Mesendoderm (in vitro differentiated cells): ENCODE measurements at regions not wholly inside any gene's neighbourhood (a gene's known extent, or its start where the extent isn't known, plus 50 kb on each side); places are given as distances from the start of the nearest gene placed in this dataset.

ENCODE experiments used
- DNase-seq: peaks from one replicate; pipeline ENCODE4 v3.0.0; 2013
- H2AK5ac ChIP-seq: 2 replicates; pipeline ENCODE4 v1.6.1; 2013; ENCODE audit warnings: low read length, inconsistent platforms
- H2BK120ac ChIP-seq: 2 replicates; pipeline ENCODE4 v1.6.1; 2013; ENCODE audit warnings: low read depth, mild to moderate bottlenecking, low read length, moderate library complexity, mixed read lengths
- H2BK15ac ChIP-seq: replicated peaks from 2 replicates; pipeline ENCODE4 v1.6.1; 2013; ENCODE audit warnings: low read depth, mild to moderate bottlenecking, moderate library complexity
- H2BK5ac ChIP-seq: 2 replicates; pipeline ENCODE4 v1.6.1; 2013; ENCODE audit warnings: low read length, inconsistent platforms
- H3K18ac ChIP-seq: 2 replicates; pipeline ENCODE4 v1.6.1; 2013; ENCODE audit warnings: mild to moderate bottlenecking, low read length, mixed read lengths
- H3K23ac ChIP-seq: one replicate; pipeline ENCODE4 v1.6.1; 2013; ENCODE audit warnings: low read length
- H3K27ac ChIP-seq: 2 replicates; pipeline ENCODE4 v1.5.1; 2013; ENCODE audit warnings: low read depth, mild to moderate bottlenecking, inconsistent platforms, low read length, moderate library complexity
- H3K27me3 ChIP-seq: 2 replicates; pipeline ENCODE4 v1.6.1; 2013; ENCODE audit warnings: low read length, control low read depth, mild to moderate bottlenecking, inconsistent platforms; ENCODE audit not compliant: insufficient read depth, poor library complexity
- H3K36me3 ChIP-seq: 2 replicates; pipeline ENCODE4 v1.6.1; 2013; ENCODE audit warnings: low read length, inconsistent platforms; ENCODE audit not compliant: control insufficient read depth, insufficient read depth
- H3K4ac ChIP-seq: one replicate; pipeline ENCODE4 v1.6.1; 2013; ENCODE audit warnings: low read depth, mild to moderate bottlenecking, low read length, moderate library complexity
- H3K4me1 ChIP-seq: 2 replicates; pipeline ENCODE4 v1.6.1; 2013; ENCODE audit warnings: low read depth, low read length, inconsistent platforms; ENCODE audit not compliant: control insufficient read depth
- H3K4me2 ChIP-seq: 2 replicates; pipeline ENCODE4 v1.6.1; 2013; ENCODE audit warnings: low read length
- H3K4me3 ChIP-seq: 2 replicates; pipeline ENCODE4 v1.5.1; 2013; ENCODE audit warnings: mild to moderate bottlenecking, low read length
- H3K56ac ChIP-seq: one replicate; pipeline ENCODE4 v1.6.1; 2013; ENCODE audit warnings: low read length
- H3K79me1 ChIP-seq: 2 replicates; pipeline ENCODE4 v1.6.1; 2013; ENCODE audit warnings: low read length, inconsistent platforms
- H3K79me2 ChIP-seq: 2 replicates; pipeline ENCODE4 v1.6.1; 2013; ENCODE audit warnings: mild to moderate bottlenecking, low read length; ENCODE audit not compliant: control insufficient read depth, insufficient read depth
- H3K9ac ChIP-seq: 2 replicates; pipeline ENCODE4 v1.6.1; 2013; ENCODE audit warnings: low read length, inconsistent platforms
- H4K5ac ChIP-seq: one replicate; pipeline ENCODE4 v1.6.1; 2013; ENCODE audit warnings: low read length
- H4K8ac ChIP-seq: one replicate; pipeline ENCODE4 v1.6.1; 2013; ENCODE audit warnings: low read depth, mild to moderate bottlenecking, control low read depth, low read length, moderate library complexity
- WGBS: extraction: QIAGEN DNeasy Blood & Tissue Kit; methylation state at CpG from one replicate; pipeline ENCODE4 v1.1.7; 2013; ENCODE audit warnings: low lambda C conversion rate, missing lambda C conversion rate; ENCODE audit not compliant: insufficient coverage; ENCODE audit errors: extremely low coverage; 5-methylcytosine and 5-hydroxymethylcytosine counted together

GRCh38 chr21:17427831-17428483 lies 84.9 kb upstream of the CXADR start:
- no peak overlapping the region for H2AK5ac ChIP-seq
- no peak overlapping the region for H3K4me3 ChIP-seq
- H2BK15ac ChIP-seq: no peak overlapping the region
- no peaks in the 10 kb centered on the region for H3K79me1 ChIP-seq
- no peak overlapping the region for H3K56ac ChIP-seq
- no peak overlapping the region for H3K27ac ChIP-seq
- no peak overlapping the region for H3K9ac ChIP-seq
- no peaks in the 10 kb centered on the region for H3K27me3 ChIP-seq
- H2BK120ac ChIP-seq: no peak overlapping the region
- no peak overlapping the region for H3K18ac ChIP-seq
- no peak overlapping the region for H3K4me2 ChIP-seq
- no CpG with 5 or more reads among the region's 10 CpGs for WGBS
- no peak overlapping the region for H3K23ac ChIP-seq
- H3K79me2 ChIP-seq: no peaks in the 10 kb centered on the region
- no peak overlapping the region for H2BK5ac ChIP-seq
- DNase-seq: no peak
- no peaks in the 10 kb centered on the region for H3K4me1 ChIP-seq
- no peak overlapping the region for H3K4ac ChIP-seq
- H4K8ac ChIP-seq: no peak overlapping the region
- no peaks in the 10 kb centered on the region for H3K36me3 ChIP-seq
- H4K5ac ChIP-seq: no peak overlapping the region

- Histone ChIP-seq H3K9ac (no peak overlapping the region), H3K18ac (no peak overlapping the region), H3K4me2 (no peak overlapping the region), H3K56ac (no peak overlapping the region), H2AK5ac (no peak overlapping the region), H4K5ac (no peak overlapping the region), H3K36me3 (no peaks in the 10 kb centered on the region), H3K4me3 (no peak overlapping the region), H2BK5ac (no peak overlapping the region), H3K23ac (no peak overlapping the region), H4K8ac (no peak overlapping the region), H3K27me3 (no peaks in the 10 kb centered on the region), H3K79me2 (no peaks in the 10 kb centered on the region), H3K79me1 (no peaks in the 10 kb centered on the region), H2BK120ac (no peak overlapping the region), H3K4ac (no peak overlapping the region), H3K27ac (no peak overlapping the region), H2BK15ac (no peak overlapping the region), H3K4me1 (no peaks in the 10 kb centered on the region)
- DNase-seq: no peak
- WGBS: no CpG with 5 or more reads among the region's 5 CpGs
These were observed 84.4 kb upstream of the CXADR start for GRCh38 chr21:17428484-17428869.

DNA sequence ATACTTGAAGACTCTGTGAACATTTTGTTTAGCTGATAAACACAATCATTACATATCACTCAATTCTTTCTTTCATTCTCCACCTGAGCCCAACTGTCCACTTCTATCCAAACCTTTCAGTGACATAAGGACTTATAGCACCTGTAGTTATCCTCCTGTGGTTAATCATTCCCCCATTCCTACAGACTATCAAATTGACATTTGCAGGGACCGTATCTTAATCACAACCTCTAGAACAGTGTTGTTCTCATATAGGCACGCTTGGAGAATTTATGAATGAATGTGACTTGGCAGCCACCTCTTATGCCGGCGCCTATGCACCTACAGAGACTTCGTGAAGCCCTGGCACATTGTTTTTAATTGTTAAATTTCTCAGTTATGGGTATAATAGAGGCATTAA lies 83.9 kb upstream of the CXADR start:
- H3K27me3 ChIP-seq: no peaks in the 10 kb centered on the region
- no peaks in the 10 kb centered on the region for H3K36me3 ChIP-seq
- no peak overlapping the region for H4K8ac ChIP-seq

DNA sequence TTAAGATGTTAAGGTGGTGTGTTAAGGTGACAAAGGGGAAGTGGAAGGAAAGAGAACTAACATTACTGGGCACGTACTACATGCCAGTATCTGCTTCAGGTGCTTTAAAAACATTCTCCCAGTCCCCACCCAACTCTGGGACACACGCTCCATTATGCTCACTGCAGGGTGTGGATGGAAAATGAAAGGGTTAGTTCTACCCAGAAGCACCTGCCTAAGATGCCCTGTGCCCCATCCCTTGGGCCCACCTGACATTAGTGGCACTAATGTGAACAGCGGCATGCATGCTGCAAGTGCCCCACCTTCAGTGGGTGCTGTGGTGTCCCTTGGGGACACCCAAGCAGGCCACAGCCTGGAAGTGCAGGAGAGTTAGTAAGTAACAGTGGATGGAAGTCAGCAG lies 82.9 kb upstream of the CXADR start:
- no peaks in the 10 kb centered on the region for H3K79me2 ChIP-seq
- no peak overlapping the region for H2BK15ac ChIP-seq
- H4K5ac ChIP-seq: no peak overlapping the region
- H3K4me1 ChIP-seq: no peaks in the 10 kb centered on the region
- no peak overlapping the region for H2BK120ac ChIP-seq
- H3K4ac ChIP-seq: no peak overlapping the region
- no CpG with 5 or more reads among the region's 3 CpGs for WGBS
- H3K36me3 ChIP-seq: no peaks in the 10 kb centered on the region
- no peak overlapping the region for H3K18ac ChIP-seq
- no peak overlapping the region for H2AK5ac ChIP-seq
- no peak overlapping the region for H3K9ac ChIP-seq
- H4K8ac ChIP-seq: no peak overlapping the region
- H2BK5ac ChIP-seq: no peak overlapping the region
- no peak for DNase-seq
- H3K4me2 ChIP-seq: no peak overlapping the region
- no peaks in the 10 kb centered on the region for H3K27me3 ChIP-seq
- H3K56ac ChIP-seq: no peak overlapping the region
- H3K79me1 ChIP-seq: no peaks in the 10 kb centered on the region
- no peak overlapping the region for H3K23ac ChIP-seq
- no peak overlapping the region for H3K4me3 ChIP-seq
- H3K27ac ChIP-seq: no peak overlapping the region

More for the DNA sequence above, 83.9 kb upstream of the CXADR start:
- Histone ChIP-seq H3K4me1 (no peaks in the 10 kb centered on the region), H3K18ac (no peak overlapping the region), H3K4me2 (no peak overlapping the region), H4K5ac (no peak overlapping the region), H3K79me2 (no peaks in the 10 kb centered on the region), H3K4ac (no peak overlapping the region), H3K23ac (no peak overlapping the region), H3K4me3 (no peak overlapping the region), H3K79me1 (no peaks in the 10 kb centered on the region), H2AK5ac (no peak overlapping the region), H3K56ac (no peak overlapping the region), H3K27ac (no peak overlapping the region), H2BK5ac (no peak overlapping the region), H2BK15ac (no peak overlapping the region), H3K9ac (no peak overlapping the region), H2BK120ac (no peak overlapping the region)
- no CpG with 5 or more reads among the region's 5 CpGs for WGBS
- DNase-seq: no peak

GRCh38 chr21:17432732-17433057 lies 80.1 kb upstream of the CXADR start:
- Histone ChIP-seq H2BK5ac (no peak overlapping the region), H2BK120ac (no peak overlapping the region), H3K4me1 (no peaks in the 10 kb centered on the region), H3K4ac (no peak overlapping the region), H4K5ac (no peak overlapping the region), H3K79me1 (no peaks in the 10 kb centered on the region), H3K23ac (no peak overlapping the region), H3K4me3 (no peak overlapping the region), H3K56ac (no peak overlapping the region), H4K8ac (no peak overlapping the region), H3K18ac (no peak overlapping the region), H2BK15ac (no peak overlapping the region), H3K79me2 (no peaks in the 10 kb centered on the region), H3K9ac (no peak overlapping the region), H3K27ac (no peak overlapping the region), H3K4me2 (no peak overlapping the region), H3K27me3 (no peaks in the 10 kb centered on the region), H3K36me3 (no peaks in the 10 kb centered on the region), H2AK5ac (no peak overlapping the region)
- no CpG with 5 or more reads among the region's 3 CpGs for WGBS
- DNase-seq: no peak

GRCh38 chr21:17433730-17434129 lies 79.1 kb upstream of the CXADR start:
- Histone ChIP-seq H4K5ac (no peak overlapping the region), H3K4me3 (no peak overlapping the region), H2AK5ac (no peak overlapping the region), H3K4me2 (no peak overlapping the region), H2BK120ac (no peak overlapping the region), H3K9ac (no peak overlapping the region), H3K27ac (no peak overlapping the region), H3K79me2 (no peaks in the 10 kb centered on the region), H3K18ac (no peak overlapping the region), H2BK15ac (no peak overlapping the region), H3K4ac (no peak overlapping the region), H3K23ac (no peak overlapping the region), H3K27me3 (no peaks in the 10 kb centered on the region), H3K4me1 (no peaks in the 10 kb centered on the region), H3K36me3 (no peaks in the 10 kb centered on the region), H3K56ac (no peak overlapping the region), H2BK5ac (no peak overlapping the region), H4K8ac (no peak overlapping the region), H3K79me1 (no peaks in the 10 kb centered on the region)
- WGBS: no CpG with 5 or more reads among the region's 2 CpGs
- no peak for DNase-seq
